SK-N-SH (cell line): ENCODE measurements at regions not wholly inside any gene's neighbourhood (a gene's known extent, or its start where the extent isn't known, plus 50 kb on each side); places are given as distances from the start of the nearest gene placed in this dataset.

Experiments used
- CTCF ChIA-PET: fragments of 300-600, 350-600 bp; formaldehyde crosslinking; extraction: SDS; loops from one replicate; lab custom pipeline; 2021; lab: Yijun Ruan, JAX
- POLR2A ChIA-PET: fragments of 350-600 bp; sonication (Branson Sonifier 250); formaldehyde crosslinking; extraction: SDS; loops from one replicate; lab custom pipeline; 2020; ENCODE audit warnings: antibody characterized with exemption, inconsistent platforms; lab: Yijun Ruan, JAX
- DNase-seq: peaks from one replicate; pipeline ENCODE4 v3.0.0; 2012
- H2AFZ ChIP-seq: fragments of 200-600 bp; sonication (generic); 2 replicates; pipeline ENCODE4 v1.8.1; 2016; ENCODE audit warnings: antibody characterized with exemption, mild to moderate bottlenecking, low read depth
- H3F3A ChIP-seq: fragments of 200-600 bp; sonication (generic); replicated peaks from 2 replicates; pipeline ENCODE3; 2016; ENCODE audit warnings: antibody characterized with exemption, mild to moderate bottlenecking; ENCODE audit not compliant: insufficient read depth
- H3K27ac ChIP-seq, 2 experiments: fragments of 200-500 bp in 1 of 2; fragments of 200-600 bp in 1 of 2; sonication (Bioruptor generic) in 1 of 2; sonication (generic), shearing (Covaris generic) in 1 of 2; 2 replicates each; pipeline versions ENCODE4 v1.5.1 to v1.6.1; 2014 to 2016; ENCODE audit warnings: low read depth in 2 of 2, inconsistent platforms in 1 of 2, low read length in 1 of 2, mild to moderate bottlenecking in 1 of 2, mixed read lengths in 1 of 2
- H3K27me3 ChIP-seq: fragments of 200-600 bp; sonication (generic), shearing (Covaris generic); 2 replicates; pipeline ENCODE4 v1.6.1; 2016; ENCODE audit warnings: mixed run types; ENCODE audit not compliant: insufficient read depth
- H3K36me3 ChIP-seq, 2 experiments: fragments of 200-500 bp in 1 of 2; fragments of 200-600 bp in 1 of 2; sonication (Bioruptor generic) in 1 of 2; sonication (generic) in 1 of 2; replicated peaks in 1 of 2; 2 replicates each; pipeline versions ENCODE3 to v1.5.1; 2014 to 2016; ENCODE audit warnings: low read length in 1 of 2, mild to moderate bottlenecking in 1 of 2; ENCODE audit not compliant: insufficient read depth in 2 of 2, control insufficient read depth in 1 of 2
- H3K4me1 ChIP-seq, 2 experiments: fragments of 200-500 bp in 1 of 2; fragments of 200-600 bp in 1 of 2; sonication (Bioruptor generic) in 1 of 2; sonication (generic), shearing (Covaris generic) in 1 of 2; 2 replicates each; pipeline versions ENCODE4 v1.5.1 to v1.6.1; 2014 to 2016; ENCODE audit warnings: low read depth in 1 of 2, low read length in 1 of 2, mixed run types in 1 of 2; ENCODE audit not compliant: insufficient read depth in 2 of 2, control insufficient read depth in 1 of 2
- H3K4me2 ChIP-seq: fragments of 200-600 bp; sonication (generic), shearing (Covaris generic); 2 replicates; pipeline ENCODE4 v1.6.1; 2017; ENCODE audit warnings: mixed run types
- H3K4me3 ChIP-seq, 2 experiments: fragments of 200-500 bp in 1 of 2; fragments of 200-600 bp in 1 of 2; sonication (Bioruptor generic) in 1 of 2; sonication (generic), shearing (Covaris generic) in 1 of 2; 2 replicates each; pipeline versions ENCODE4 v1.5.1 to v1.8.1; 2014 to 2016; ENCODE audit warnings: low read depth in 2 of 2, inconsistent platforms in 1 of 2, low read length in 1 of 2, mild to moderate bottlenecking in 1 of 2, mixed read lengths in 1 of 2, moderate library complexity in 1 of 2
- H3K79me2 ChIP-seq: fragments of 200-600 bp; sonication (generic); 2 replicates; pipeline ENCODE4 v1.8.1; 2017; ENCODE audit warnings: mild to moderate bottlenecking; ENCODE audit not compliant: insufficient read depth
- H3K9ac ChIP-seq: fragments of 200-600 bp; sonication (generic); 2 replicates; pipeline ENCODE4 v1.6.1; 2017; ENCODE audit warnings: mixed run types
- H3K9me2 ChIP-seq: fragments of 200-600 bp; sonication (generic); 2 replicates; pipeline ENCODE4 v1.6.1; 2017; ENCODE audit warnings: mixed run types
- H3K9me3 ChIP-seq: fragments of 200-600 bp; sonication (generic); 2 replicates; pipeline ENCODE4 v1.6.1; 2017; ENCODE audit warnings: mixed run types, mild to moderate bottlenecking, moderate library complexity
- H4K20me1 ChIP-seq: fragments of 200-600 bp; sonication (generic); 2 replicates; pipeline ENCODE4 v1.6.1; 2017; ENCODE audit warnings: mild to moderate bottlenecking, mixed run types; ENCODE audit not compliant: insufficient read depth
- CHD2 ChIP-seq: fragments of 150-350 bp; IDR thresholded peaks from 2 replicates; pipeline ENCODE4 v1.6.1; 2018; ENCODE audit warnings: low read length; ENCODE audit not compliant: partially characterized antibody
- EZH2phosphoT487 ChIP-seq: fragments of 200-600 bp; sonication (generic); IDR thresholded peaks from 2 replicates; pipeline ENCODE4 v1.6.1; 2017; ENCODE audit warnings: low read depth, mixed run types, mild to moderate bottlenecking, antibody characterized with exemption, moderate library complexity, borderline replicate concordance
- FOSL2 ChIP-seq: IDR thresholded peaks from 2 replicates; pipeline ENCODE4 v1.4.0; 2012; ENCODE audit warnings: low read depth, mild to moderate bottlenecking, moderate library complexity, borderline replicate concordance
- FOXJ3 ChIP-seq: sonication (generic); formaldehyde crosslinking; IDR thresholded peaks from 2 replicates; pipeline ENCODE4 v1.5.1; 2020; ENCODE audit warnings: mild to moderate bottlenecking, missing genetic modification reagents
- FOXM1 ChIP-seq: IDR thresholded peaks from 2 replicates; pipeline ENCODE4 v1.4.0; 2012; ENCODE audit warnings: low read depth, mild to moderate bottlenecking
- JUND ChIP-seq: IDR thresholded peaks from 2 replicates; pipeline ENCODE4 v1.4.0; 2012
- MAX ChIP-seq: IDR thresholded peaks from 2 replicates; pipeline ENCODE4 v1.4.0; 2012; ENCODE audit warnings: low read depth
- MEF2A ChIP-seq: IDR thresholded peaks from 2 replicates; pipeline ENCODE4 v1.4.0; 2012; ENCODE audit warnings: low read depth, borderline replicate concordance
- NFIC ChIP-seq: IDR thresholded peaks from 2 replicates; pipeline ENCODE4 v1.4.0; 2012; ENCODE audit warnings: borderline replicate concordance
- NRF1 ChIP-seq: IDR thresholded peaks from 2 replicates; pipeline ENCODE4 v1.6.1; 2012; ENCODE audit warnings: low read depth, mild to moderate bottlenecking, low read length
- PBX3 ChIP-seq: IDR thresholded peaks from 2 replicates; pipeline ENCODE4; 2012
- REST ChIP-seq: IDR thresholded peaks from 2 replicates; pipeline ENCODE4 v1.6.1; 2012; ENCODE audit warnings: mild to moderate bottlenecking, low read depth, low read length, moderate library complexity
- RXRA ChIP-seq: IDR thresholded peaks from 2 replicates; pipeline ENCODE4 v1.4.0; 2012; ENCODE audit warnings: low read depth, mild to moderate bottlenecking, borderline replicate concordance
- SIN3A ChIP-seq: IDR thresholded peaks from 2 replicates; pipeline ENCODE4 v1.6.1; 2012; ENCODE audit warnings: low read depth, mild to moderate bottlenecking, low read length, moderate library complexity, borderline replicate concordance
- TAF1 ChIP-seq: IDR thresholded peaks from 2 replicates; pipeline ENCODE4 v1.6.1; 2012; ENCODE audit warnings: low read depth, mild to moderate bottlenecking, low read length, moderate library complexity, borderline replicate concordance
- TEAD4 ChIP-seq: IDR thresholded peaks from 2 replicates; pipeline ENCODE4 v1.4.0; 2012; ENCODE audit warnings: mild to moderate bottlenecking, borderline replicate concordance; ENCODE audit not compliant: insufficient read depth
- USF1 ChIP-seq: IDR thresholded peaks from 2 replicates; pipeline ENCODE4 v1.4.0; 2012; ENCODE audit warnings: low read depth, borderline replicate concordance
- USF2 ChIP-seq: fragments of 150-350 bp; IDR thresholded peaks from 2 replicates; pipeline ENCODE4 v1.6.1; 2017; ENCODE audit warnings: antibody characterized with exemption, low read length, low read depth, borderline replicate concordance
- WGBS: methylation state at CpG from one replicate; pipeline ENCODE4 v1.1.6; 2017; ENCODE audit warnings: low lambda C conversion rate; 5-methylcytosine and 5-hydroxymethylcytosine counted together

- no peak for DNase-seq
- Histone ChIP-seq H2AFZ (no peak overlapping the region), H4K20me1 (no peaks in the 10 kb centered on the region), H3K27ac (no peak overlapping the region), H3K4me3 (no peak overlapping the region), H3F3A (no peaks in the 10 kb centered on the region), H3K9ac (no peak overlapping the region), H3K4me1 (no peaks in the 10 kb centered on the region), H3K27me3 (no peaks in the 10 kb centered on the region; the same call in 1 of the 2 replicates), H3K9me3 (no peaks in the 10 kb centered on the region), H3K4me2 (no peak overlapping the region), H3K79me2 (no peaks in the 10 kb centered on the region), H3K36me3 (no peaks in the 10 kb centered on the region), H3K9me2 (no peaks in the 10 kb centered on the region)
- WGBS: 56% methylated on average over 8 of the region's 8 CpGs
- ChIA-PET POLR2A (no interaction called here), CTCF (no interaction called here)
- TF ChIP-seq USF1 (no peak), FOSL2 (no peak), RXRA (no peak), FOXM1 (no peak), SIN3A (no peak), EZH2phosphoT487 (no peak), USF2 (no peak), MAX (no peak), MEF2A (no peak), NFIC (no peak), FOXJ3 (CRISPR knock-in tag) (no peak), JUND (no peak), PBX3 (no peak), TAF1 (no peak), REST (no peak), TEAD4 (no peak), CHD2 (no peak), NRF1 (no peak)
Measured at GRCh38 chr5:172505403-172505759, 51.1 kb upstream of the SH3PXD2B start.
